Neural cell (in vitro differentiated cells): ENCODE measurements at regions not wholly inside any gene's neighbourhood (a gene's known extent, or its start where the extent isn't known, plus 50 kb on each side); places are given as distances from the start of the nearest gene placed in this dataset.

ENCODE experiments used
- H2AFZ ChIP-seq: fragments of 200-600, 300-800 bp; sonication (generic), shearing (Covaris generic); 2 replicates; pipeline ENCODE4 v1.6.0; 2014; ENCODE audit warnings: low read depth, mild to moderate bottlenecking, antibody characterized with exemption, low read length, moderate library complexity
- H3F3A ChIP-seq: fragments of 200-600 bp; shearing (Covaris generic); 2 replicates; pipeline ENCODE4 v1.6.1; 2016; ENCODE audit warnings: mild to moderate bottlenecking, moderate library complexity, mixed read lengths, antibody characterized with exemption, low read length; ENCODE audit not compliant: insufficient read depth, poor library complexity, severe bottlenecking
- H3K27ac ChIP-seq: fragments of 200-600, 300-800 bp; sonication (generic), shearing (Covaris generic); 2 replicates; pipeline ENCODE4 v1.5.1; 2014; ENCODE audit warnings: mild to moderate bottlenecking, low read length, moderate library complexity
- H3K27me3 ChIP-seq: fragments of 300-800, 200-600 bp; sonication (generic), shearing (Covaris generic); 2 replicates; pipeline ENCODE4 v1.6.0; 2014; ENCODE audit warnings: mild to moderate bottlenecking, low read depth, low read length, moderate library complexity; ENCODE audit not compliant: insufficient read depth
- H3K36me3 ChIP-seq: fragments of 300-800, 200-600 bp; sonication (generic), shearing (Covaris generic); 2 replicates; pipeline ENCODE4 v1.5.1; 2014; ENCODE audit warnings: mild to moderate bottlenecking, antibody characterized with exemption, low read length, moderate library complexity; ENCODE audit not compliant: insufficient read depth
- H3K4me2 ChIP-seq: fragments of 300-800, 200-600 bp; sonication (generic), shearing (Covaris generic); 2 replicates; pipeline ENCODE4 v1.6.0; 2014; ENCODE audit warnings: mild to moderate bottlenecking, low read length
- H3K4me3 ChIP-seq: fragments of 300-800, 200-600 bp; sonication (generic), shearing (Covaris generic); 2 replicates; pipeline ENCODE4 v1.5.1; 2014; ENCODE audit warnings: mild to moderate bottlenecking, low read length, moderate library complexity
- H3K79me2 ChIP-seq: fragments of 200-600 bp; shearing (Covaris generic); replicated peaks from 2 replicates; pipeline ENCODE4 v1.6.0; 2014; ENCODE audit warnings: mild to moderate bottlenecking, low read length, moderate library complexity; ENCODE audit not compliant: insufficient read depth
- H3K9ac ChIP-seq: fragments of 300-800, 200-600 bp; sonication (generic), shearing (Covaris generic); 2 replicates; pipeline ENCODE4 v1.6.1; 2016; ENCODE audit warnings: mild to moderate bottlenecking, low read length, mixed read lengths
- H3K9me2 ChIP-seq: fragments of 200-600 bp; shearing (Covaris generic); 2 replicates; pipeline ENCODE4 v1.6.1; 2016; ENCODE audit warnings: mild to moderate bottlenecking, low read length, mixed read lengths; ENCODE audit not compliant: insufficient read depth
- H3K9me3 ChIP-seq: fragments of 200-600, 300-800 bp; sonication (generic), shearing (Covaris generic); 2 replicates; pipeline ENCODE4 v1.6.1; 2016; ENCODE audit warnings: mild to moderate bottlenecking, mixed run types, low read length, moderate library complexity, mixed read lengths
- H4K20me1 ChIP-seq: fragments of 200-600 bp; shearing (Covaris generic); 2 replicates; pipeline ENCODE4 v1.6.1; 2016; ENCODE audit warnings: mild to moderate bottlenecking, mixed run types; ENCODE audit not compliant: insufficient read depth
- EP300 ChIP-seq: fragments of 450-650 bp; conservative IDR thresholded peaks from 2 replicates; pipeline ENCODE4 v1.6.1; 2014; ENCODE audit warnings: antibody characterized with exemption, mild to moderate bottlenecking, moderate library complexity; ENCODE audit not compliant: poor library complexity, severe bottlenecking
- EZH2 ChIP-seq: fragments of 200-600, 300-800 bp; shearing (Covaris generic), sonication (generic); IDR thresholded peaks from 2 replicates; pipeline ENCODE4 v1.6.1; 2014; ENCODE audit warnings: antibody characterized with exemption, low read length, borderline replicate concordance, mild to moderate bottlenecking; ENCODE audit not compliant: insufficient read depth, poor library complexity, severe bottlenecking
- MXI1 ChIP-seq: fragments of 450-650 bp; conservative IDR thresholded peaks from 2 replicates; pipeline ENCODE4 v1.6.1; 2014; ENCODE audit warnings: antibody characterized with exemption, mild to moderate bottlenecking; ENCODE audit not compliant: poor library complexity, severe bottlenecking
- POLR2AphosphoS5 ChIP-seq: IDR thresholded peaks from 2 replicates; pipeline ENCODE4 v1.6.1; 2012
- RAD21 ChIP-seq: fragments of 450-650 bp; conservative IDR thresholded peaks from 2 replicates; pipeline ENCODE4 v1.6.1; 2014; ENCODE audit warnings: antibody characterized with exemption, mild to moderate bottlenecking, moderate library complexity
- REST ChIP-seq: IDR thresholded peaks from 2 replicates; pipeline ENCODE4 v1.6.1; 2012; ENCODE audit warnings: borderline replicate concordance
- SMC3 ChIP-seq: fragments of 450-650 bp; conservative IDR thresholded peaks from 2 replicates; pipeline ENCODE4 v1.6.1; 2014; ENCODE audit warnings: antibody characterized with exemption, mild to moderate bottlenecking, moderate library complexity; ENCODE audit not compliant: poor library complexity
- TAF1 ChIP-seq: IDR thresholded peaks from 2 replicates; pipeline ENCODE4 v1.6.1; 2012; ENCODE audit warnings: low read depth
- TF ChIP-seq, protein P1 (sequence below): fragments of 450-650 bp; IDR thresholded peaks from 2 replicates; pipeline ENCODE4 v1.5.1; 2014; ENCODE audit warnings: antibody characterized with exemption, mild to moderate bottlenecking, moderate library complexity; ENCODE audit not compliant: poor library complexity, severe bottlenecking

DNA sequence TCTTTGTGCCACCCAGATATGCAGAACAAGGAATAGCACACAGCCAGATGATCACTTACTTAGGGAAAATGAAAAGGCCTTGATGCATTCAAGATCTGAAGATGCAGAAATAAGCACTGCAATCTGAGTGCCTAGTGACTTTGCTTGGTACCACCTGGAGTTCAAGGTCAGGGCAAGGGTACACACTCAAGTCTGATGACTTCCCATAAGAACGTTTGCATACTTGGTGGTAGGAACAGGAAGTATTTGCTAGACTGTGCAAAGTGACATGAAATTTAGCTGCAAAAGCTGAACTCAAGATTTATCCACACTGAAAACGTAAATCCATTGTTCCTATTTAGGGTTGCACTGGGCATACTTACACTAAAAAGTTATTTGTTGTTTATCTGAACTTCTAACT lies 177.1 kb downstream of the PIK3R1 start:
- no peaks in the 10 kb centered on the region for H3K36me3 ChIP-seq
- no peak overlapping the region for H2AFZ ChIP-seq
- no peaks in the 10 kb centered on the region for H3K9me2 ChIP-seq
- H3K79me2 ChIP-seq, result no peaks in the 10 kb centered on the region
- H3K4me2 ChIP-seq, result no peak overlapping the region
- H3K27ac ChIP-seq, result no peak overlapping the region
- no peak overlapping the region for H3K9ac ChIP-seq
- no peaks in the 10 kb centered on the region for H3K27me3 ChIP-seq
- H4K20me1 ChIP-seq, result no peaks in the 10 kb centered on the region
- H3K9me3 ChIP-seq, result no peaks in the 10 kb centered on the region
- H3K4me3 ChIP-seq, result no peak overlapping the region
- TF ChIP-seq POLR2AphosphoS5, result no peak
- TF ChIP-seq MXI1, result no peak
- no peak for TF ChIP-seq EP300
- TF ChIP-seq EZH2, result no peak
- no peak for TF ChIP-seq SMC3
- TF ChIP-seq, protein P1, sequence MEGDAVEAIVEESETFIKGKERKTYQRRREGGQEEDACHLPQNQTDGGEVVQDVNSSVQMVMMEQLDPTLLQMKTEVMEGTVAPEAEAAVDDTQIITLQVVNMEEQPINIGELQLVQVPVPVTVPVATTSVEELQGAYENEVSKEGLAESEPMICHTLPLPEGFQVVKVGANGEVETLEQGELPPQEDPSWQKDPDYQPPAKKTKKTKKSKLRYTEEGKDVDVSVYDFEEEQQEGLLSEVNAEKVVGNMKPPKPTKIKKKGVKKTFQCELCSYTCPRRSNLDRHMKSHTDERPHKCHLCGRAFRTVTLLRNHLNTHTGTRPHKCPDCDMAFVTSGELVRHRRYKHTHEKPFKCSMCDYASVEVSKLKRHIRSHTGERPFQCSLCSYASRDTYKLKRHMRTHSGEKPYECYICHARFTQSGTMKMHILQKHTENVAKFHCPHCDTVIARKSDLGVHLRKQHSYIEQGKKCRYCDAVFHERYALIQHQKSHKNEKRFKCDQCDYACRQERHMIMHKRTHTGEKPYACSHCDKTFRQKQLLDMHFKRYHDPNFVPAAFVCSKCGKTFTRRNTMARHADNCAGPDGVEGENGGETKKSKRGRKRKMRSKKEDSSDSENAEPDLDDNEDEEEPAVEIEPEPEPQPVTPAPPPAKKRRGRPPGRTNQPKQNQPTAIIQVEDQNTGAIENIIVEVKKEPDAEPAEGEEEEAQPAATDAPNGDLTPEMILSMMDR, result no peak
- TF ChIP-seq REST, result no peak
- no peak for TF ChIP-seq TAF1
- no peak for TF ChIP-seq RAD21
- no peaks in the 10 kb centered on the region for H3F3A ChIP-seq

DNA sequence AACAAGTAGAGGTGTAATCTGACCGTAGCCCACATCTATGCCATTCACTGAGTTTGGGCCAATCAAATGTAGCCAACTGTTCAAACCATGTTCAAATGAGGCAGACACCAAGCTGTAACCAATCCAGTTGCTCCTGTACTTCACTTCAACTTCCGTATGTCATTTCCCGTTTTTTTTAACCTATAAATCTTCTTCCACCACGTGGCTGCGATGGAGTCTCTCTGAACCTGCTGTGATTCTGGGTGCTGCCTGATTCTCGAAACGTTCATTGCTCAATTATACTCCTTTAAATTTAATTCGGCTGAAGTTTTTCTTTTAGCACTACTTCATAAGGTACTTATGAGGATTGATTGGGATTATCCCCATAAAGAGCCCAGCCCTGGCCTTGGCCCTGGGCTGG lies 179.7 kb downstream of the PIK3R1 start:
- no peaks in the 10 kb centered on the region for H3K79me2 ChIP-seq
- H3K27me3 ChIP-seq, result no peaks in the 10 kb centered on the region
- H2AFZ ChIP-seq, result no peak overlapping the region
- TF ChIP-seq TAF1, result no peak
- TF ChIP-seq, protein P1, result no peak
- no peak for TF ChIP-seq RAD21
- no peak for TF ChIP-seq SMC3
- TF ChIP-seq POLR2AphosphoS5, result no peak
- no peak for TF ChIP-seq EZH2
- no peak for TF ChIP-seq REST
- H3K27ac ChIP-seq, result no peak overlapping the region
- no peak overlapping the region for H3K9ac ChIP-seq
- no peaks in the 10 kb centered on the region for H3F3A ChIP-seq
- no peaks in the 10 kb centered on the region for H3K9me2 ChIP-seq
- H4K20me1 ChIP-seq, result no peaks in the 10 kb centered on the region
- H3K4me3 ChIP-seq, result no peak overlapping the region
- no peaks in the 10 kb centered on the region for H3K36me3 ChIP-seq
- H3K9me3 ChIP-seq, result no peaks in the 10 kb centered on the region
- H3K4me2 ChIP-seq, result no peak overlapping the region
